Tibial nerve (tissue), 4 donors: ENCODE measurements at regions not wholly inside any gene's neighbourhood (a gene's known extent, or its start where the extent isn't known, plus 50 kb on each side); places are given as distances from the start of the nearest gene placed in this dataset.

Experiments
- CTCF ChIP-seq, 5 experiments: fragments of 200-600 bp in 3 of 5; fragments of 450-650 bp in 2 of 5; sonication (generic) in 3 of 5; IDR thresholded peaks; one replicate each; pipeline ENCODE4 v1.5.1; 2016 to 2019; ENCODE audit warnings: antibody characterized with exemption in 5 of 5, mild to moderate bottlenecking in 3 of 5, moderate library complexity in 2 of 5
- EP300 ChIP-seq, 2 donors: sonication (generic); formaldehyde crosslinking; IDR thresholded peaks; one replicate each; pipeline ENCODE4 v1.6.1; 2017; ENCODE audit warnings: antibody characterized with exemption in 2 of 2, mild to moderate bottlenecking in 1 of 2
- POLR2A ChIP-seq, 2 donors: fragments of 450-650 bp; IDR thresholded peaks; one replicate each; pipeline ENCODE4 v1.6.1; 2017; ENCODE audit warnings: antibody characterized with exemption in 2 of 2, mild to moderate bottlenecking in 2 of 2, moderate library complexity in 2 of 2

- no peak for TF ChIP-seq CTCF (IDR thresholded peaks at IDR 0.05)
- TF ChIP-seq POLR2A (IDR thresholded peaks at IDR 0.05) = no peak
- no peak for TF ChIP-seq EP300 (IDR thresholded peaks at IDR 0.05)
Observed at GRCh38 chr9:120306561-120306960, 273.4 kb downstream of the CDK5RAP2 start.
